ENCODE measurements at regions not wholly inside any gene's neighbourhood (a gene's known extent, or its start where the extent isn't known, plus 50 kb on each side); places are given as distances from the start of the nearest gene placed in this dataset.

GRCh38 chr10:109386921-109387320, 536.4 kb downstream of the XPNPEP1 start:
- in situ Hi-C loops (cut with MboI; ENCODE audit: low pct_unique_long_range_greater_than_20kb, low sequenced_read_pairs, unreplicated experiment), result no loop called here
- DNase-seq (ENCODE audit: low spot score), result no peak
- no peak for TF ChIP-seq CTCF (IDR thresholded peaks at IDR 0.05; ENCODE audit: extremely low read depth, insufficient read depth, missing control alignments)

GRCh38 chr10:109386101-109386500, 537.2 kb downstream of the XPNPEP1 start:
- no peak for TF ChIP-seq CTCF (IDR thresholded peaks at IDR 0.05; ENCODE audit: extremely low read depth, insufficient read depth, missing control alignments)
- in situ Hi-C loops (cut with MboI; ENCODE audit: low pct_unique_long_range_greater_than_20kb, low sequenced_read_pairs, unreplicated experiment), result no loop called here
- no peak for DNase-seq (ENCODE audit: low spot score)

GRCh38 chr10:109379186-109379585, 544.1 kb downstream of the XPNPEP1 start:
- DNase-seq (ENCODE audit: low spot score), result no peak
- no peak for TF ChIP-seq CTCF (IDR thresholded peaks at IDR 0.05; ENCODE audit: extremely low read depth, insufficient read depth, missing control alignments)
- in situ Hi-C loops (cut with MboI; ENCODE audit: low pct_unique_long_range_greater_than_20kb, low sequenced_read_pairs, unreplicated experiment), result no loop called here

- no peak for DNase-seq (ENCODE audit: low spot score)
- no peak for TF ChIP-seq CTCF (IDR thresholded peaks at IDR 0.05; ENCODE audit: extremely low read depth, insufficient read depth, missing control alignments)
- in situ Hi-C loops (cut with MboI; ENCODE audit: low pct_unique_long_range_greater_than_20kb, low sequenced_read_pairs, unreplicated experiment), result no loop called here
These were observed 549.1 kb downstream of the XPNPEP1 start for GRCh38 chr10:109374215-109374614.

GRCh38 chr10:109359316-109359715, 564.0 kb downstream of the XPNPEP1 start:
- TF ChIP-seq CTCF (IDR thresholded peaks at IDR 0.05; ENCODE audit: extremely low read depth, insufficient read depth, missing control alignments), result no peak
- in situ Hi-C loops (cut with MboI; ENCODE audit: low pct_unique_long_range_greater_than_20kb, low sequenced_read_pairs, unreplicated experiment), result no loop called here
- DNase-seq (ENCODE audit: low spot score), result no peak

- DNase-seq (ENCODE audit: low spot score), result no peak
- in situ Hi-C loops (cut with MboI; ENCODE audit: low pct_unique_long_range_greater_than_20kb, low sequenced_read_pairs, unreplicated experiment), result no loop called here
- no peak for TF ChIP-seq CTCF (IDR thresholded peaks at IDR 0.05; ENCODE audit: extremely low read depth, insufficient read depth, missing control alignments)
These were observed 565.0 kb downstream of the XPNPEP1 start for GRCh38 chr10:109358325-109358724.

GRCh38 chr10:109348324-109348723, 575.0 kb downstream of the XPNPEP1 start:
- no peak for TF ChIP-seq CTCF (IDR thresholded peaks at IDR 0.05; ENCODE audit: extremely low read depth, insufficient read depth, missing control alignments)
- in situ Hi-C loops (cut with MboI; ENCODE audit: low pct_unique_long_range_greater_than_20kb, low sequenced_read_pairs, unreplicated experiment), result no loop called here
- no peak for DNase-seq (ENCODE audit: low spot score)
